ENCODE measurements at regions not wholly inside any gene's neighbourhood (a gene's known extent, or its start where the extent isn't known, plus 50 kb on each side); places are given as distances from the start of the nearest gene placed in this dataset.
A peak's percentile ranks its signal among the peaks of the same experiment; 100 is the strongest.
"Not testable (repeated sequence)": the region's sequence is repeated elsewhere in the genome, so short reads cannot be mapped to it uniquely, and the experiment has no call there.

- FAIRE-seq, result no peak
Measured at GRCh38 chr10:126722726-126723125, 52.2 kb upstream of the C10orf90 start.

GRCh38 chr10:126723226-126723625 lies 52.7 kb upstream of the C10orf90 start:
- DNase-seq (ENCODE audit: insufficient read length, low spot score) (no peak), FAIRE-seq (no peak)

More at GRCh38 chr10:126722726-126723125, 52.2 kb upstream of the C10orf90 start:
- DNase-seq (ENCODE audit: insufficient read length, low spot score), result no peak

GRCh38 chr10:126729314-126729870 lies 58.9 kb upstream of the C10orf90 start:
- FAIRE-seq (no peak), DNase-seq (ENCODE audit: insufficient read length, low spot score) (no peak)

- FAIRE-seq, result no peak
- no peak for DNase-seq (ENCODE audit: insufficient read length, low spot score)
Measured at GRCh38 chr10:126730856-126731609, 60.5 kb upstream of the C10orf90 start.

GRCh38 chr10:126731610-126731990 lies 61.1 kb upstream of the C10orf90 start:
- no peak for DNase-seq (ENCODE audit: insufficient read length, low spot score)

GRCh38 chr10:126732308-126732707 lies 61.8 kb upstream of the C10orf90 start:
- DNase-seq (ENCODE audit: insufficient read length, low spot score), result no peak
- FAIRE-seq, result no peak

More at GRCh38 chr10:126731610-126731990, 61.1 kb upstream of the C10orf90 start:
- FAIRE-seq, result no peak

- FAIRE-seq (no peak), DNase-seq (ENCODE audit: insufficient read length, low spot score) (no peak)
Measured at GRCh38 chr10:126732868-126733267, 62.4 kb upstream of the C10orf90 start.

GRCh38 chr10:126734015-126734414 lies 63.5 kb upstream of the C10orf90 start:
- no peak for DNase-seq (ENCODE audit: insufficient read length, low spot score)
- FAIRE-seq, result no peak

GRCh38 chr10:126734967-126735366 lies 64.5 kb upstream of the C10orf90 start:
- no peak for FAIRE-seq
- no peak for DNase-seq (ENCODE audit: insufficient read length, low spot score)

GRCh38 chr10:126736142-126736541 lies 65.6 kb upstream of the C10orf90 start:
- DNase-seq (ENCODE audit: insufficient read length, low spot score), result no peak
- FAIRE-seq, result no peak

- no peak for FAIRE-seq
- no peak for DNase-seq (ENCODE audit: insufficient read length, low spot score)
Measured at GRCh38 chr10:126736727-126737126, 66.2 kb upstream of the C10orf90 start.

GRCh38 chr10:126738001-126738400 lies 67.5 kb upstream of the C10orf90 start:
- FAIRE-seq, result no peak

GRCh38 chr10:126744571-126744970 lies 74.1 kb upstream of the C10orf90 start:
- no peak for DNase-seq (ENCODE audit: insufficient read length, low spot score)
- FAIRE-seq, result no peak

More at GRCh38 chr10:126738001-126738400, 67.5 kb upstream of the C10orf90 start:
- no peak for DNase-seq (ENCODE audit: insufficient read length, low spot score)

- peak; percentile 37 for DNase-seq (ENCODE audit: insufficient read length, low spot score)
- no peak for FAIRE-seq
Measured at GRCh38 chr10:126749015-126749655, 78.6 kb upstream of the C10orf90 start.

GRCh38 chr10:126754966-126755365 lies 84.5 kb upstream of the C10orf90 start:
- DNase-seq (ENCODE audit: insufficient read length, low spot score) (no peak), FAIRE-seq (no peak)

GRCh38 chr10:126758867-126759266 lies 88.4 kb upstream of the C10orf90 start:
- no peak for FAIRE-seq

GRCh38 chr10:126759531-126759930 lies 89.0 kb upstream of the C10orf90 start:
- no peak for FAIRE-seq

More at GRCh38 chr10:126758867-126759266, 88.4 kb upstream of the C10orf90 start:
- no peak for DNase-seq (ENCODE audit: insufficient read length, low spot score)

GRCh38 chr10:126766646-126767045 lies 96.2 kb upstream of the C10orf90 start:
- not testable (repeated sequence) for FAIRE-seq; DNase-seq (ENCODE audit: insufficient read length, low spot score)

More at GRCh38 chr10:126759531-126759930, 89.0 kb upstream of the C10orf90 start:
- DNase-seq (ENCODE audit: insufficient read length, low spot score), result no peak

- no peak for FAIRE-seq
- no peak for DNase-seq (ENCODE audit: insufficient read length, low spot score)
Measured at GRCh38 chr10:126770809-126771208, 100.3 kb upstream of the C10orf90 start.

GRCh38 chr10:126776168-126776567 lies 105.7 kb upstream of the C10orf90 start:
- DNase-seq (ENCODE audit: insufficient read length, low spot score), result no peak
- no peak for FAIRE-seq

- no peak for DNase-seq (ENCODE audit: insufficient read length, low spot score)
- FAIRE-seq, result no peak
Measured at GRCh38 chr10:126777714-126778113, 107.2 kb upstream of the C10orf90 start.
